H1 (cell line): ENCODE measurements at regions not wholly inside any gene's neighbourhood (a gene's known extent, or its start where the extent isn't known, plus 50 kb on each side); places are given as distances from the start of the nearest gene placed in this dataset.

Source experiments
- CTCF ChIA-PET: fragments of 300-600 bp; sonication (Branson Sonifier 250); formaldehyde crosslinking; loops from one replicate; lab custom pipeline; 2021; ENCODE audit not compliant: partially characterized antibody; lab: Charles Lee
- POLR2A ChIA-PET: fragments of 300-600 bp; sonication (Branson Sonifier 250); formaldehyde crosslinking; loops from one replicate; lab custom pipeline; 2021; ENCODE audit warnings: inconsistent platforms; ENCODE audit not compliant: partially characterized antibody; lab: Charles Lee
- DNase-seq, 2 experiments: peaks; one replicate each; pipeline versions ENCODE4 v3.0.0 to v3.0.0-alpha.2; 2010 to 2022; ENCODE audit warnings: low spot score in 2 of 2, low read depth in 1 of 2, mixed read lengths in 1 of 2
- FAIRE-seq: peaks from 2 replicates; lab custom pipeline; 2011; peaks lifted over from hg19 to GRCh38; lab: Jason Lieb, UNC
- H2AFZ ChIP-seq: 2 replicates; pipeline ENCODE4 v1.8.1; 2012; ENCODE audit warnings: low read length, inconsistent platforms
- H2AK5ac ChIP-seq: 2 replicates; pipeline ENCODE4 v1.6.1; 2013; ENCODE audit warnings: low read depth, low read length
- H2BK120ac ChIP-seq: replicated peaks from 2 replicates; pipeline ENCODE3; 2013; ENCODE audit warnings: low read depth, low read length, inconsistent platforms
- H2BK12ac ChIP-seq: 2 replicates; pipeline ENCODE4 v1.6.1; 2013; ENCODE audit warnings: low read depth, low read length
- H2BK15ac ChIP-seq: 2 replicates; pipeline ENCODE4 v1.6.1; 2013; ENCODE audit warnings: low read length
- H2BK20ac ChIP-seq: 2 replicates; pipeline ENCODE4 v1.6.1; 2013; ENCODE audit warnings: low read length
- H2BK5ac ChIP-seq: 2 replicates; pipeline ENCODE4 v1.6.1; 2013; ENCODE audit warnings: low read depth, low read length
- H3K14ac ChIP-seq: 2 replicates; pipeline ENCODE4 v1.6.1; 2013; ENCODE audit warnings: inconsistent platforms; ENCODE audit not compliant: insufficient read length
- H3K18ac ChIP-seq: 2 replicates; pipeline ENCODE4 v1.6.1; 2013; ENCODE audit warnings: low read length; ENCODE audit errors: extremely low read depth
- H3K23ac ChIP-seq: 2 replicates; pipeline ENCODE4 v1.6.1; 2013; ENCODE audit warnings: inconsistent platforms; ENCODE audit not compliant: insufficient read length
- H3K23me2 ChIP-seq: 2 replicates; pipeline ENCODE4 v1.6.1; 2013; ENCODE audit warnings: low read depth, low read length
- H3K27ac ChIP-seq: 2 replicates; pipeline ENCODE4 v1.6.1; 2011; ENCODE audit warnings: low read depth, low read length, inconsistent platforms
- H3K27me3 ChIP-seq, 4 experiments: replicated peaks in 1 of 4; 1 replicate in 1 of 4; 2 replicates in 3 of 4; pipeline versions ENCODE4 v1.6.1 to v1.8.1; 2011 to 2013; ENCODE audit warnings: low read length in 3 of 4, mild to moderate bottlenecking in 3 of 4, inconsistent platforms in 2 of 4, mixed read lengths in 2 of 4, moderate library complexity in 1 of 4; ENCODE audit not compliant: control insufficient read depth in 3 of 4, insufficient read depth in 3 of 4; ENCODE audit errors: extremely low read depth in 1 of 4
- H3K36me3 ChIP-seq, 4 experiments: 2 replicates each; pipeline versions ENCODE4 v1.6.1 to v1.8.1; 2011 to 2013; ENCODE audit warnings: mild to moderate bottlenecking in 4 of 4, low read length in 3 of 4, moderate library complexity in 2 of 4, control low read depth in 1 of 4, inconsistent platforms in 1 of 4; ENCODE audit not compliant: insufficient read depth in 4 of 4, control insufficient read depth in 2 of 4
- H3K4ac ChIP-seq: replicated peaks from 2 replicates; pipeline ENCODE3; 2013; ENCODE audit warnings: low read length, low read depth, mixed read lengths, inconsistent platforms; ENCODE audit not compliant: insufficient read length
- H3K4me1 ChIP-seq, 4 experiments: replicated peaks in 1 of 4; 1 replicate in 1 of 4; 2 replicates in 3 of 4; pipeline versions ENCODE4 v1.6.1 to v1.8.1; 2011 to 2013; ENCODE audit warnings: low read length in 3 of 4, inconsistent platforms in 2 of 4, mixed read lengths in 1 of 4; ENCODE audit not compliant: insufficient read depth in 4 of 4, control insufficient read depth in 3 of 4
- H3K4me2 ChIP-seq, 2 experiments: 2 replicates each; pipeline versions ENCODE4 v1.6.1 to v1.8.1; 2011 to 2013; ENCODE audit warnings: low read depth in 2 of 2, low read length in 2 of 2, control low read depth in 1 of 2, inconsistent platforms in 1 of 2, mild to moderate bottlenecking in 1 of 2; ENCODE audit not compliant: insufficient read depth in 1 of 2
- H3K4me3 ChIP-seq, 4 experiments: fragments of 200-600, 300-600 bp in 1 of 4; sonication (generic), shearing (Covaris generic), sonication (Bioruptor Twin) in 1 of 4; 2 replicates each; pipeline versions ENCODE4 v1.5.1 to v1.8.1; 2011 to 2016; ENCODE audit warnings: low read length in 4 of 4, low read depth in 3 of 4, control low read depth in 2 of 4, inconsistent platforms in 2 of 4, mild to moderate bottlenecking in 2 of 4, mixed read lengths in 1 of 4, moderate library complexity in 1 of 4; ENCODE audit not compliant: insufficient read depth in 2 of 4; ENCODE audit errors: extremely low read depth in 1 of 4
- H3K56ac ChIP-seq: replicated peaks from 2 replicates; pipeline ENCODE3; 2013; ENCODE audit warnings: low read depth, mild to moderate bottlenecking, mixed read lengths, low read length, inconsistent platforms; ENCODE audit not compliant: insufficient read length
- H3K79me1 ChIP-seq: 2 replicates; pipeline ENCODE4 v1.6.1; 2013; ENCODE audit warnings: low read depth, low read length, control low read depth
- H3K79me2 ChIP-seq, 2 experiments: 2 replicates each; pipeline versions ENCODE4 v1.6.1 to v1.8.1; 2012 to 2013; ENCODE audit warnings: low read length in 2 of 2, mild to moderate bottlenecking in 2 of 2, inconsistent platforms in 1 of 2; ENCODE audit not compliant: insufficient read depth in 2 of 2, control insufficient read depth in 1 of 2
- H3K9ac ChIP-seq, 4 experiments: replicated peaks in 1 of 4; 1 replicate in 1 of 4; 2 replicates in 3 of 4; pipeline versions ENCODE4 v1.6.1 to v1.8.1; 2011 to 2013; ENCODE audit warnings: low read depth in 3 of 4, low read length in 3 of 4, control low read depth in 2 of 4, mild to moderate bottlenecking in 2 of 4, moderate library complexity in 2 of 4, inconsistent platforms in 1 of 4; ENCODE audit errors: extremely low read depth in 1 of 4
- H3K9me3 ChIP-seq, 2 experiments: 2 replicates each; pipeline versions ENCODE4 v1.6.1 to v1.8.1; 2012 to 2013; ENCODE audit warnings: mild to moderate bottlenecking in 2 of 2, moderate library complexity in 2 of 2, control low read depth in 1 of 2, inconsistent platforms in 1 of 2, low read depth in 1 of 2, low read length in 1 of 2, mixed read lengths in 1 of 2; ENCODE audit not compliant: insufficient read depth in 2 of 2
- H4K20me1 ChIP-seq, 2 experiments: replicated peaks in 1 of 2; 2 replicates each; pipeline versions ENCODE3 to v1.8.1; 2011 to 2013; ENCODE audit warnings: inconsistent platforms in 2 of 2, low read length in 2 of 2, mild to moderate bottlenecking in 1 of 2; ENCODE audit not compliant: insufficient read depth in 2 of 2, control insufficient read depth in 1 of 2
- H4K5ac ChIP-seq: 2 replicates; pipeline ENCODE4 v1.6.1; 2013; ENCODE audit warnings: low read length, low read depth, mixed read lengths, inconsistent platforms; ENCODE audit not compliant: insufficient read length
- H4K8ac ChIP-seq: 2 replicates; pipeline ENCODE4 v1.8.0; 2013; ENCODE audit warnings: mild to moderate bottlenecking, moderate library complexity, low read length, inconsistent platforms; ENCODE audit not compliant: insufficient read depth; ENCODE audit errors: extremely low read depth
- H4K91ac ChIP-seq: replicated peaks from 2 replicates; pipeline ENCODE3; 2013; ENCODE audit warnings: low read length, mixed read lengths, inconsistent platforms; ENCODE audit not compliant: insufficient read length
- KDM4A ChIP-seq: IDR thresholded peaks from one replicate; pipeline ENCODE4 v1.7.1; 2012; ENCODE audit warnings: low read depth, mild to moderate bottlenecking, moderate library complexity, low read length, inconsistent platforms; ENCODE audit not compliant: severe bottlenecking
- SIN3A ChIP-seq, 2 experiments: IDR thresholded peaks in 1 of 2; conservative IDR thresholded peaks in 1 of 2; 2 replicates each; pipeline ENCODE4 v1.6.1; 2011 to 2012; ENCODE audit warnings: low read length in 2 of 2, improper control_type of control experiment in 1 of 2, low read depth in 1 of 2, mild to moderate bottlenecking in 1 of 2
- WGBS, 2 experiments: shearing (Covaris generic) in 1 of 2; methylation state at CpG; one replicate each; pipeline versions ENCODE4 v1.1.6 to v1.1.7; 2013 to 2015; ENCODE audit warnings: low lambda C conversion rate in 2 of 2, mixed read lengths in 2 of 2, inconsistent platforms in 1 of 2, low coverage in 1 of 2, missing lambda C conversion rate in 1 of 2; ENCODE audit not compliant: insufficient replicate concordance in 2 of 2, insufficient coverage in 1 of 2, insufficient read length in 1 of 2; ENCODE audit errors: extremely low coverage in 1 of 2, missing lambda C conversion rate in 1 of 2; 5-methylcytosine and 5-hydroxymethylcytosine counted together

GRCh38 chr14:86613126-86613525 lies 1083.2 kb downstream of the FLRT2 start:
- no peaks in the 10 kb centered on the region for H4K20me1 ChIP-seq
- no peak overlapping the region for H2BK20ac ChIP-seq
- H2BK5ac ChIP-seq, result no peak overlapping the region
- H3K4me2 ChIP-seq, result no peak overlapping the region
- no peak overlapping the region for H4K8ac ChIP-seq
- ChIA-PET CTCF (no interaction called here), POLR2A (no interaction called here)
- no peak overlapping the region for H2BK12ac ChIP-seq
- H3K4me3 ChIP-seq, result no peak overlapping the region
- no peaks in the 10 kb centered on the region for H3K9me3 ChIP-seq
- no peaks in the 10 kb centered on the region for H3K36me3 ChIP-seq
- no peaks in the 10 kb centered on the region for H3K23me2 ChIP-seq
- H3K56ac ChIP-seq, result no peak overlapping the region
- FAIRE-seq (no peak), DNase-seq (no peak)
- H4K91ac ChIP-seq, result no peak overlapping the region
- H3K27me3 ChIP-seq, result no peaks in the 10 kb centered on the region
- H3K27ac ChIP-seq, result no peak overlapping the region
- no peak overlapping the region for H3K23ac ChIP-seq
- H2BK15ac ChIP-seq, result no peak overlapping the region
- H3K79me1 ChIP-seq, result no peaks in the 10 kb centered on the region
- H2AFZ ChIP-seq, result no peak overlapping the region
- H2BK120ac ChIP-seq, result no peak overlapping the region
- H3K9ac ChIP-seq, result no peak overlapping the region
- no peak overlapping the region for H3K14ac ChIP-seq
- H4K5ac ChIP-seq, result no peak overlapping the region
- no peak overlapping the region for H3K18ac ChIP-seq
- WGBS, 2 experiments, result 81% methylated on average over 3 of the region's 3 CpGs; no CpG with 5 or more reads in 1 of the 2 experiments
- no peaks in the 10 kb centered on the region for H3K4me1 ChIP-seq
- no peak overlapping the region for H2AK5ac ChIP-seq
- no peak overlapping the region for H3K4ac ChIP-seq
- no peaks in the 10 kb centered on the region for H3K79me2 ChIP-seq
- no peak for TF ChIP-seq SIN3A (conservative IDR thresholded peaks at IDR 0.05 in 1 of 2, IDR thresholded peaks at IDR 0.05 in 1 of 2; ENCODE audit: low read depth in 1 of 2, low read length in 2 of 2)
- TF ChIP-seq KDM4A, result no peak
